Activated CD4-positive, CD25-positive, alpha-beta regulatory T cell treated with anti-CD3 and anti-CD28 coated beads, Interleukin-2, amount 50 U/mL, for 16 hours (primary cell): ENCODE measurements at regions not wholly inside any gene's neighbourhood (a gene's known extent, or its start where the extent isn't known, plus 50 kb on each side); places are given as distances from the start of the nearest gene placed in this dataset.
"Not testable (repeated sequence)": the region's sequence is repeated elsewhere in the genome, so short reads cannot be mapped to it uniquely, and the experiment has no call there.

Source experiments
- DNase-seq: peaks from one replicate; pipeline ENCODE4 v3.0.0-alpha.2; 2020; ENCODE audit warnings: low read depth, low spot score

- DNase-seq, result no peak
Measured at GRCh38 chr20:22071841-22072240, 366.4 kb downstream of the PAX1 start.

- no peak for DNase-seq
Measured at GRCh38 chr20:22070610-22071058, 365.2 kb downstream of the PAX1 start.

- DNase-seq, result no peak
Measured at GRCh38 chr20:22063753-22064152, 358.3 kb downstream of the PAX1 start.

- DNase-seq, result no peak
Measured at GRCh38 chr20:22062874-22063273, 357.4 kb downstream of the PAX1 start.

GRCh38 chr20:22060610-22061009, 355.1 kb downstream of the PAX1 start:
- no peak for DNase-seq

- no peak for DNase-seq
Measured at GRCh38 chr20:22058746-22059145, 353.3 kb downstream of the PAX1 start.

- DNase-seq, result no peak
Measured at GRCh38 chr20:22055981-22056380, 350.5 kb downstream of the PAX1 start.

- no peak for DNase-seq
Measured at GRCh38 chr20:22052025-22052650, 346.7 kb downstream of the PAX1 start.

- DNase-seq, result not testable (repeated sequence)
Measured at GRCh38 chr20:22045956-22046507, 340.6 kb downstream of the PAX1 start.

- no peak for DNase-seq
Measured at GRCh38 chr20:22027423-22027822, 322.0 kb downstream of the PAX1 start.

- DNase-seq, result no peak
Measured at GRCh38 chr20:22020201-22020600, 314.7 kb downstream of the PAX1 start.

GRCh38 chr20:22008456-22008855, 303.0 kb downstream of the PAX1 start:
- no peak for DNase-seq

GRCh38 chr20:22006306-22006705, 300.8 kb downstream of the PAX1 start:
- DNase-seq, result no peak

- no peak for DNase-seq
Measured at GRCh38 chr20:22005535-22005934, 300.1 kb downstream of the PAX1 start.

GRCh38 chr20:22004946-22005345, 299.5 kb downstream of the PAX1 start:
- DNase-seq, result no peak

GRCh38 chr20:22003680-22004079, 298.2 kb downstream of the PAX1 start:
- DNase-seq, result no peak

- no peak for DNase-seq
Measured at GRCh38 chr20:22001886-22002285, 296.4 kb downstream of the PAX1 start.

GRCh38 chr20:21995461-21995860, 290.0 kb downstream of the PAX1 start:
- no peak for DNase-seq

- DNase-seq, result no peak
Measured at GRCh38 chr20:21994203-21994602, 288.7 kb downstream of the PAX1 start.

GRCh38 chr20:21982559-21982958, 277.1 kb downstream of the PAX1 start:
- DNase-seq, result no peak

GRCh38 chr20:21981597-21982344, 276.3 kb downstream of the PAX1 start:
- no peak for DNase-seq

- DNase-seq, result no peak
Measured at GRCh38 chr20:21981179-21981578, 275.7 kb downstream of the PAX1 start.

- no peak for DNase-seq
Measured at GRCh38 chr20:21971436-21971835, 266.0 kb downstream of the PAX1 start.
